IMR-90 (cell line): ENCODE measurements at regions not wholly inside any gene's neighbourhood (a gene's known extent, or its start where the extent isn't known, plus 50 kb on each side); places are given as distances from the start of the nearest gene placed in this dataset.

ENCODE experiments used
- ATAC-seq: fragments of 200-7000 bp; cut with Tn5 transposase; 2 replicates; pipeline ENCODE4 v1.9.1; 2020; ENCODE audit warnings: low read depth, mild to moderate bottlenecking, moderate library complexity
- BruUV-seq: library from RNA; stranded (reverse); fragments of 400-500 nt; replicated peaks from 2 replicates; lab custom pipeline; 2021; lab: Mats Ljungman, UMichigan
- CTCF ChIA-PET: fragments of 300-600 bp; formaldehyde crosslinking; extraction: SDS; loops from one replicate; lab custom pipeline; 2021; ENCODE audit warnings: antibody characterized with exemption; lab: Yijun Ruan, JAX
- POLR2A ChIA-PET: fragments of 300-600 bp; sonication (Branson Sonifier 250); formaldehyde crosslinking; loops from one replicate; lab custom pipeline; 2022; ENCODE audit warnings: antibody characterized with exemption; ENCODE audit not compliant: unreplicated experiment; lab: Charles Lee
- DNase-seq: peaks from one replicate; pipeline ENCODE4 v3.0.0; 2013
- H2AFZ ChIP-seq: replicated peaks from 2 replicates; pipeline ENCODE3; 2013; ENCODE audit warnings: low read length, mild to moderate bottlenecking; ENCODE audit not compliant: poor library complexity
- H2AK5ac ChIP-seq: 2 replicates; pipeline ENCODE4 v1.6.1; 2013; ENCODE audit warnings: low read depth, low read length, inconsistent platforms
- H2AK9ac ChIP-seq: replicated peaks from 2 replicates; pipeline ENCODE3; 2013; ENCODE audit warnings: mild to moderate bottlenecking, low read depth, low read length, moderate library complexity; ENCODE audit not compliant: poor library complexity
- H2BK120ac ChIP-seq: 2 replicates; pipeline ENCODE4 v1.6.1; 2013; ENCODE audit warnings: low read depth, low read length, inconsistent platforms
- H2BK15ac ChIP-seq: 3 replicates; pipeline ENCODE4 v1.6.1; 2013; ENCODE audit warnings: low read depth, low read length, inconsistent platforms
- H2BK20ac ChIP-seq: 2 replicates; pipeline ENCODE4 v1.6.1; 2013; ENCODE audit warnings: low read depth, mild to moderate bottlenecking, inconsistent platforms, low read length, moderate library complexity
- H2BK5ac ChIP-seq: 2 replicates; pipeline ENCODE4 v1.6.1; 2013; ENCODE audit warnings: mild to moderate bottlenecking, low read depth, low read length, inconsistent platforms; ENCODE audit not compliant: poor library complexity, severe bottlenecking
- H3K14ac ChIP-seq: replicated peaks from 2 replicates; pipeline ENCODE4 v1.6.1; 2013; ENCODE audit warnings: low read depth, low read length, inconsistent platforms
- H3K18ac ChIP-seq: 2 replicates; pipeline ENCODE4 v1.6.1; 2013; ENCODE audit warnings: low read depth, low read length, control low read depth
- H3K23ac ChIP-seq: 2 replicates; pipeline ENCODE4 v1.6.1; 2013; ENCODE audit warnings: low read depth, low read length, inconsistent platforms
- H3K27ac ChIP-seq: 2 replicates; pipeline ENCODE4 v1.5.1; 2013; ENCODE audit warnings: mild to moderate bottlenecking, control low read depth, low read length; ENCODE audit not compliant: insufficient read depth
- H3K27me3 ChIP-seq: 2 replicates; pipeline ENCODE4 v1.6.1; 2013; ENCODE audit warnings: low read length; ENCODE audit not compliant: control insufficient read depth, insufficient read depth
- H3K36me3 ChIP-seq: 2 replicates; pipeline ENCODE4 v1.6.1; 2013; ENCODE audit warnings: low read length, mixed read lengths; ENCODE audit not compliant: control insufficient read depth, insufficient read depth
- H3K4ac ChIP-seq: 2 replicates; pipeline ENCODE4 v1.6.1; 2013; ENCODE audit warnings: low read depth, low read length, inconsistent platforms
- H3K4me1 ChIP-seq: 2 replicates; pipeline ENCODE4 v1.6.1; 2013; ENCODE audit warnings: low read length, mixed read lengths; ENCODE audit not compliant: control insufficient read depth, insufficient read depth
- H3K4me2 ChIP-seq: 2 replicates; pipeline ENCODE4 v1.6.1; 2013; ENCODE audit warnings: low read depth, mild to moderate bottlenecking, control low read depth, low read length, moderate library complexity
- H3K4me3 ChIP-seq: 2 replicates; pipeline ENCODE4 v1.5.1; 2013; ENCODE audit warnings: low read depth, mild to moderate bottlenecking, control low read depth, low read length, moderate library complexity; ENCODE audit not compliant: insufficient read depth
- H3K56ac ChIP-seq: 2 replicates; pipeline ENCODE4 v1.6.1; 2013; ENCODE audit warnings: low read length, inconsistent platforms; ENCODE audit not compliant: insufficient read depth; ENCODE audit errors: extremely low read depth
- H3K79me1 ChIP-seq, 2 experiments: 2 replicates each; pipeline ENCODE4 v1.6.1; 2013; ENCODE audit warnings: low read length in 2 of 2, inconsistent platforms in 1 of 2, low read depth in 1 of 2
- H3K9ac ChIP-seq: 2 replicates; pipeline ENCODE4 v1.6.1; 2013; ENCODE audit warnings: low read depth, low read length, control low read depth
- H3K9me1 ChIP-seq: 2 replicates; pipeline ENCODE4 v1.6.1; 2013; ENCODE audit warnings: low read length, inconsistent platforms; ENCODE audit not compliant: insufficient read depth
- H3K9me3 ChIP-seq: 2 replicates; pipeline ENCODE4 v1.6.1; 2013; ENCODE audit warnings: low read length; ENCODE audit not compliant: control insufficient read depth, insufficient read depth
- H4K20me1 ChIP-seq: 2 replicates; pipeline ENCODE4 v1.6.1; 2013; ENCODE audit warnings: low read length, inconsistent platforms; ENCODE audit not compliant: insufficient read depth
- H4K5ac ChIP-seq: 2 replicates; pipeline ENCODE4 v1.6.1; 2013; ENCODE audit warnings: mild to moderate bottlenecking, low read depth, low read length, control low read depth
- H4K8ac ChIP-seq, 2 experiments: 2 replicates each; pipeline ENCODE4 v1.6.1; 2013; ENCODE audit warnings: low read depth in 2 of 2, low read length in 2 of 2, control low read depth in 1 of 2, inconsistent platforms in 1 of 2
- H4K91ac ChIP-seq: 2 replicates; pipeline ENCODE4 v1.6.1; 2013; ENCODE audit warnings: low read depth, low read length, inconsistent platforms; ENCODE audit not compliant: insufficient read depth
- CHD1 ChIP-seq: IDR thresholded peaks from 2 replicates; pipeline ENCODE4 v1.6.1; 2012; ENCODE audit warnings: low read depth, low read length, improper control_type of control experiment
- ELK1 ChIP-seq: fragments of 150-350 bp; IDR thresholded peaks from 2 replicates; pipeline ENCODE4 v1.6.1; 2016; ENCODE audit warnings: low read depth, mild to moderate bottlenecking, low read length, moderate library complexity, borderline replicate concordance
- MXI1 ChIP-seq: IDR thresholded peaks from 2 replicates; pipeline ENCODE4 v1.6.1; 2012; ENCODE audit warnings: low read depth, mild to moderate bottlenecking, low read length, moderate library complexity, borderline replicate concordance
- NFE2L2 ChIP-seq: fragments of 150-350 bp; IDR thresholded peaks from 2 replicates; pipeline ENCODE4 v1.6.1; 2016; ENCODE audit warnings: low read depth, mild to moderate bottlenecking, low read length
- POLR2A ChIP-seq: IDR thresholded peaks from 2 replicates; pipeline ENCODE4 v1.6.1; 2012; ENCODE audit warnings: mild to moderate bottlenecking, low read depth, low read length
- RAD21 ChIP-seq: IDR thresholded peaks from 2 replicates; pipeline ENCODE4 v1.6.1; 2012; ENCODE audit warnings: low read length, improper control_type of control experiment
- RFX5 ChIP-seq: IDR thresholded peaks from 2 replicates; pipeline ENCODE4 v1.8.0; 2012; ENCODE audit warnings: low read depth, mild to moderate bottlenecking, low read length, moderate library complexity
- USF2 ChIP-seq: fragments of 150-350 bp; IDR thresholded peaks from 2 replicates; pipeline ENCODE4 v1.6.1; 2017; ENCODE audit warnings: mild to moderate bottlenecking, antibody characterized with exemption, low read length, low read depth
- WGBS, 2 experiments: methylation state at CpG; one replicate each; pipeline versions ENCODE4 v1.1.5 to v1.1.7; 2013; ENCODE audit warnings: missing lambda C conversion rate in 2 of 2; ENCODE audit not compliant: insufficient read length in 1 of 2; ENCODE audit errors: extremely low coverage in 2 of 2; 5-methylcytosine and 5-hydroxymethylcytosine counted together
- dilution Hi-C: fragments of 300-500 bp; cut with HindIII; formaldehyde crosslinking; loops from one replicate; pipeline ENCODE4 v1.14.3; 2018; ENCODE audit warnings: low sequenced_read_pairs; ENCODE audit not compliant: unreplicated experiment
- in situ Hi-C: fragments of 300-500 bp; cut with MboI; formaldehyde crosslinking; loops from 3 replicates; pipeline ENCODE4 v1.14.3; 2019; ENCODE audit warnings: low sequenced_read_pairs, inconsistent platforms, mixed read lengths
- intact Hi-C: fragments of 100-400 bp; cut with micrococcal nuclease; formaldehyde crosslinking; loops from 2 replicates; pipeline ENCODE4 v1.10.0; 2022

- DNase-seq (no peak), ATAC-seq (no peak)
- Histone ChIP-seq H2BK20ac (no peak overlapping the region), H3K4me3 (no peak overlapping the region), H3K4me1 (peaks cover 6% of the 10 kb centered on the region; the same call in 1 of the 2 replicates), H4K91ac (no peak overlapping the region), H4K8ac (no peak overlapping the region), H3K56ac (no peak overlapping the region), H3K23ac (no peak overlapping the region), H4K5ac (no peak overlapping the region), H3K9me3 (peaks cover 10% of the 10 kb centered on the region), H2AK5ac (no peak overlapping the region), H4K20me1 (no peaks in the 10 kb centered on the region), H3K4me2 (no peak overlapping the region), H3K79me1 (no peaks in the 10 kb centered on the region), H2BK5ac (no peak overlapping the region), H3K14ac (no peak overlapping the region), H3K4ac (no peak overlapping the region), H3K27me3 (peaks cover 13% of the 10 kb centered on the region), H2BK120ac (no peak overlapping the region), H3K27ac (no peak overlapping the region), H3K18ac (no peak overlapping the region), H2AFZ (no peak overlapping the region), H2AK9ac (no peak overlapping the region), H3K9ac (no peak overlapping the region), H3K36me3 (no peaks in the 10 kb centered on the region), H3K9me1 (peaks cover 5% of the 10 kb centered on the region; the same call in 1 of the 2 replicates), H2BK15ac (no peak overlapping the region)
- in situ Hi-C loops (no loop called here), intact Hi-C loops (no loop called here), dilution Hi-C loops (no loop called here)
- CTCF ChIA-PET: no interaction called here
- WGBS, 2 experiments: 50% methylated on average over 1 of the region's 2 CpGs; no CpG with 5 or more reads in 1 of the 2 experiments
- POLR2A ChIA-PET: no interaction called here
- TF ChIP-seq MXI1 (no peak), RAD21 (no peak), NFE2L2 (no peak), ELK1 (no peak), POLR2A (no peak), CHD1 (no peak), RFX5 (no peak), USF2 (no peak)
- BruUV-seq: no TSS peak
Observed at GRCh38 chr10:29208845-29209244, 80.0 kb upstream of the LYZL1 start.
